Stimulated activated effector memory CD8-positive, alpha-beta T cell treated with anti-CD3 and anti-CD28 coated beads, Interleukin-12 subunit alpha, Interleukin-12 subunit beta, amount 100 ng/mL, for 72 hours (primary cell): ENCODE measurements at regions not wholly inside any gene's neighbourhood (a gene's known extent, or its start where the extent isn't known, plus 50 kb on each side); places are given as distances from the start of the nearest gene placed in this dataset.
"Not testable (repeated sequence)": the region's sequence is repeated elsewhere in the genome, so short reads cannot be mapped to it uniquely, and the experiment has no call there.

Experiments
- ATAC-seq: fragments of 150-1000 bp; cut with Tn5 transposase; 2 replicates; pipeline ENCODE4 v1.10.0; 2021
- DNase-seq, 2 donors: peaks; one replicate each; pipeline ENCODE4 v3.0.0; 2021 to 2022; ENCODE audit warnings: low spot score in 2 of 2
- H3K27ac Mint-ChIP-seq: one replicate; pipeline ENCODE4 v1.8.0; 2022; ENCODE audit warnings: mild to moderate bottlenecking, mixed read lengths
- H3K36me3 Mint-ChIP-seq: one replicate; pipeline ENCODE4 v1.8.0; 2022; ENCODE audit warnings: mild to moderate bottlenecking, mixed read lengths
- H3K4me1 Mint-ChIP-seq: one replicate; pipeline ENCODE4 v1.8.0; 2022; ENCODE audit warnings: mixed read lengths
- H3K4me3 Mint-ChIP-seq: one replicate; pipeline ENCODE4 v1.8.0; 2022; ENCODE audit warnings: mild to moderate bottlenecking, mixed read lengths
- H3K9me3 Mint-ChIP-seq: one replicate; pipeline ENCODE4 v1.8.0; 2022; ENCODE audit warnings: mixed read lengths

GRCh38 chr11:116325247-116325646 lies 447.5 kb downstream of the BUD13 start:
- no peaks in the 10 kb centered on the region for H3K4me1 Mint-ChIP-seq

GRCh38 chr11:116324077-116324476 lies 448.7 kb downstream of the BUD13 start:
- not testable (repeated sequence) for H3K4me3 Mint-ChIP-seq, DNase-seq, H3K9me3 Mint-ChIP-seq, H3K27ac Mint-ChIP-seq, H3K4me1 Mint-ChIP-seq, ATAC-seq, H3K36me3 Mint-ChIP-seq

More at GRCh38 chr11:116325247-116325646, 447.5 kb downstream of the BUD13 start:
- H3K27ac Mint-ChIP-seq, result no peak overlapping the region
- H3K36me3 Mint-ChIP-seq, result no peaks in the 10 kb centered on the region
- no peak for ATAC-seq
- H3K9me3 Mint-ChIP-seq, result no peaks in the 10 kb centered on the region
- DNase-seq, result no peak
- H3K4me3 Mint-ChIP-seq, result no peak overlapping the region

GRCh38 chr11:116317212-116317611 lies 455.6 kb downstream of the BUD13 start:
- no peak overlapping the region for H3K4me3 Mint-ChIP-seq
- H3K9me3 Mint-ChIP-seq, result no peaks in the 10 kb centered on the region
- no peaks in the 10 kb centered on the region for H3K4me1 Mint-ChIP-seq
- DNase-seq (no peak), ATAC-seq (no peak)
- H3K36me3 Mint-ChIP-seq, result no peaks in the 10 kb centered on the region
- no peak overlapping the region for H3K27ac Mint-ChIP-seq

- H3K4me3 Mint-ChIP-seq, result no peak overlapping the region
- no peak overlapping the region for H3K27ac Mint-ChIP-seq
- H3K36me3 Mint-ChIP-seq, result no peaks in the 10 kb centered on the region
- ATAC-seq (no peak), DNase-seq (no peak)
- H3K4me1 Mint-ChIP-seq, result no peaks in the 10 kb centered on the region
- no peaks in the 10 kb centered on the region for H3K9me3 Mint-ChIP-seq
Observed at GRCh38 chr11:116314006-116314405, 458.8 kb downstream of the BUD13 start.

GRCh38 chr11:116312570-116313391 lies 460.0 kb downstream of the BUD13 start:
- Mint-ChIP-seq H3K27ac (no peak overlapping the region), H3K36me3 (no peaks in the 10 kb centered on the region), H3K4me1 (no peaks in the 10 kb centered on the region), H3K9me3 (no peaks in the 10 kb centered on the region), H3K4me3 (no peak overlapping the region)
- no peak for ATAC-seq
- no peak for DNase-seq

GRCh38 chr11:116311206-116311605 lies 461.6 kb downstream of the BUD13 start:
- DNase-seq (no peak), ATAC-seq (no peak)
- Mint-ChIP-seq H3K4me1 (no peaks in the 10 kb centered on the region), H3K36me3 (no peaks in the 10 kb centered on the region), H3K9me3 (no peaks in the 10 kb centered on the region), H3K4me3 (no peak overlapping the region), H3K27ac (no peak overlapping the region)

- Mint-ChIP-seq H3K4me1 (no peaks in the 10 kb centered on the region), H3K4me3 (no peak overlapping the region), H3K27ac (no peak overlapping the region), H3K9me3 (no peaks in the 10 kb centered on the region), H3K36me3 (no peaks in the 10 kb centered on the region)
- DNase-seq (no peak), ATAC-seq (no peak)
Observed at GRCh38 chr11:116310698-116311097, 462.1 kb downstream of the BUD13 start.

- Mint-ChIP-seq H3K27ac (no peak overlapping the region), H3K4me3 (no peak overlapping the region), H3K36me3 (no peaks in the 10 kb centered on the region), H3K9me3 (no peaks in the 10 kb centered on the region), H3K4me1 (no peaks in the 10 kb centered on the region)
- DNase-seq (no peak), ATAC-seq (no peak)
Observed at GRCh38 chr11:116310226-116310625, 462.6 kb downstream of the BUD13 start.

GRCh38 chr11:116309446-116309845 lies 463.3 kb downstream of the BUD13 start:
- no peak for DNase-seq
- Mint-ChIP-seq H3K27ac (no peak overlapping the region), H3K4me3 (no peak overlapping the region), H3K36me3 (no peaks in the 10 kb centered on the region), H3K9me3 (no peaks in the 10 kb centered on the region), H3K4me1 (no peaks in the 10 kb centered on the region)
- ATAC-seq, result no peak

- Mint-ChIP-seq H3K27ac (no peak overlapping the region), H3K4me1 (no peaks in the 10 kb centered on the region), H3K4me3 (no peak overlapping the region), H3K36me3 (no peaks in the 10 kb centered on the region), H3K9me3 (no peaks in the 10 kb centered on the region)
- ATAC-seq (no peak), DNase-seq (no peak)
Observed at GRCh38 chr11:116302756-116303155, 470.0 kb downstream of the BUD13 start.

- Mint-ChIP-seq H3K9me3 (no peaks in the 10 kb centered on the region), H3K36me3 (no peaks in the 10 kb centered on the region), H3K4me3 (no peak overlapping the region), H3K27ac (no peak overlapping the region), H3K4me1 (no peaks in the 10 kb centered on the region)
- no peak for ATAC-seq
- DNase-seq, result no peak
Observed at GRCh38 chr11:116301141-116301540, 471.6 kb downstream of the BUD13 start.

GRCh38 chr11:116300232-116300631 lies 472.6 kb downstream of the BUD13 start:
- no peak for DNase-seq
- Mint-ChIP-seq H3K27ac (no peak overlapping the region), H3K9me3 (no peaks in the 10 kb centered on the region), H3K36me3 (no peaks in the 10 kb centered on the region), H3K4me1 (no peaks in the 10 kb centered on the region), H3K4me3 (no peak overlapping the region)
- no peak for ATAC-seq

- H3K4me1 Mint-ChIP-seq, result no peaks in the 10 kb centered on the region
- H3K9me3 Mint-ChIP-seq, result no peaks in the 10 kb centered on the region
- DNase-seq (no peak), ATAC-seq (no peak)
- H3K27ac Mint-ChIP-seq, result no peak overlapping the region
- H3K36me3 Mint-ChIP-seq, result no peaks in the 10 kb centered on the region
- no peak overlapping the region for H3K4me3 Mint-ChIP-seq
Observed at GRCh38 chr11:116294630-116295029, 478.2 kb downstream of the BUD13 start.

- Mint-ChIP-seq H3K4me3 (no peak overlapping the region), H3K4me1 (no peaks in the 10 kb centered on the region), H3K27ac (no peak overlapping the region), H3K36me3 (no peaks in the 10 kb centered on the region), H3K9me3 (no peaks in the 10 kb centered on the region)
- DNase-seq (no peak), ATAC-seq (no peak)
Observed at GRCh38 chr11:116287866-116288265, 484.9 kb downstream of the BUD13 start.

GRCh38 chr11:116285026-116285425 lies 487.8 kb downstream of the BUD13 start:
- H3K27ac Mint-ChIP-seq, result no peak overlapping the region
- no peaks in the 10 kb centered on the region for H3K36me3 Mint-ChIP-seq
- ATAC-seq (no peak), DNase-seq (no peak)
- H3K4me1 Mint-ChIP-seq, result no peaks in the 10 kb centered on the region
- no peak overlapping the region for H3K4me3 Mint-ChIP-seq
- no peaks in the 10 kb centered on the region for H3K9me3 Mint-ChIP-seq

- DNase-seq, result no peak
- Mint-ChIP-seq H3K9me3 (no peaks in the 10 kb centered on the region), H3K27ac (no peak overlapping the region), H3K36me3 (no peaks in the 10 kb centered on the region), H3K4me1 (no peaks in the 10 kb centered on the region), H3K4me3 (no peak overlapping the region)
- no peak for ATAC-seq
Observed at GRCh38 chr11:116283300-116283699, 489.5 kb downstream of the BUD13 start.
